Esophagus muscularis mucosa (tissue), 4 donors: ENCODE measurements at regions not wholly inside any gene's neighbourhood (a gene's known extent, or its start where the extent isn't known, plus 50 kb on each side); places are given as distances from the start of the nearest gene placed in this dataset.
A peak's percentile ranks its signal among the peaks of the same experiment; 100 is the strongest.
"Not testable (repeated sequence)": the region's sequence is repeated elsewhere in the genome, so short reads cannot be mapped to it uniquely, and the experiment has no call there.

Experiments
- DNase-seq: peaks from one replicate; pipeline ENCODE4 v3.0.0-alpha.2; 2017; ENCODE audit errors: extremely low spot score
- H3K27ac ChIP-seq, 4 donors: fragments of 200-600 bp; sonication (generic); replicated peaks in 1 of 4; 1 replicate in 3 of 4; 2 replicates in 1 of 4; pipeline ENCODE4 v1.5.1; 2016 to 2019; ENCODE audit warnings: mild to moderate bottlenecking in 1 of 4
- H3K27me3 ChIP-seq, 4 donors: fragments of 200-600 bp; sonication (generic); one replicate each; pipeline versions ENCODE4 v1.5.1 to v1.6.0; 2016 to 2019
- H3K36me3 ChIP-seq, 4 donors: fragments of 200-600 bp; sonication (generic); one replicate each; pipeline ENCODE4 v1.5.1; 2016 to 2019
- H3K4me1 ChIP-seq, 4 donors: fragments of 200-600 bp; sonication (generic); one replicate each; pipeline ENCODE4 v1.5.1; 2016 to 2019
- H3K4me3 ChIP-seq, 4 donors: fragments of 200-600 bp; sonication (generic); 1 replicate in 2 of 4; 2 replicates in 2 of 4; pipeline ENCODE4 v1.5.1; 2016 to 2019; ENCODE audit warnings: mild to moderate bottlenecking in 4 of 4, moderate library complexity in 1 of 4
- H3K9me3 ChIP-seq, 4 donors: fragments of 200-600 bp; sonication (generic); 1 replicate in 3 of 4; 2 replicates in 1 of 4; pipeline ENCODE4 v1.5.1; 2016 to 2019
- CTCF ChIP-seq, 3 experiments: fragments of 200-600 bp in 2 of 3; fragments of 450-650 bp in 1 of 3; sonication (generic) in 2 of 3; IDR thresholded peaks; one replicate each; pipeline ENCODE4 v1.5.1; 2017 to 2019; ENCODE audit warnings: antibody characterized with exemption in 3 of 3, mild to moderate bottlenecking in 2 of 3, moderate library complexity in 1 of 3
- EP300 ChIP-seq: sonication (generic); formaldehyde crosslinking; IDR thresholded peaks from one replicate; pipeline ENCODE4 v1.6.1; 2017; ENCODE audit warnings: antibody characterized with exemption
- POLR2A ChIP-seq: fragments of 450-650 bp; IDR thresholded peaks from one replicate; pipeline ENCODE4 v1.6.1; 2017; ENCODE audit warnings: antibody characterized with exemption, moderate library complexity, mild to moderate bottlenecking, low read depth
- POLR2AphosphoS5 ChIP-seq, 2 donors: sonication (generic); formaldehyde crosslinking; IDR thresholded peaks; one replicate each; pipeline ENCODE4 v1.6.1; 2017; ENCODE audit warnings: antibody characterized with exemption in 2 of 2
- WGBS: methylation state at CpG from one replicate; pipeline ENCODE4 v1.1.5; 2018; 5-methylcytosine and 5-hydroxymethylcytosine counted together
- intact Hi-C: fragments of 100-400 bp; cut with DNase I; formaldehyde crosslinking; loops from one replicate; pipeline ENCODE4 v1.15.1; 2023

- H3K27me3 ChIP-seq, H3K9me3 ChIP-seq, H3K27ac ChIP-seq, intact Hi-C loops, H3K4me3 ChIP-seq, H3K4me1 ChIP-seq, H3K36me3 ChIP-seq: not testable (repeated sequence)
- DNase-seq = peak; percentile 92
- WGBS = 42% methylated on average over 5 of the region's 5 CpGs
Measured at GRCh38 chr21:10270211-10270610, 251.2 kb upstream of the TPTE start.

- H3K36me3 ChIP-seq, H3K4me1 ChIP-seq, H3K27ac ChIP-seq, H3K27me3 ChIP-seq, DNase-seq, H3K4me3 ChIP-seq, intact Hi-C loops, H3K9me3 ChIP-seq: not testable (repeated sequence)
- WGBS = 67% methylated on average over 4 of the region's 4 CpGs
Measured at GRCh38 chr21:10271666-10272207, 249.6 kb upstream of the TPTE start.

GRCh38 chr21:10272216-10272615, 249.2 kb upstream of the TPTE start:
- TF ChIP-seq CTCF (IDR thresholded peaks at IDR 0.05) (no peak), POLR2A (no peak), POLR2AphosphoS5 (IDR thresholded peaks at IDR 0.05) (no peak), EP300 (no peak)

GRCh38 chr21:10273196-10273595, 248.2 kb upstream of the TPTE start:
- no peaks in the 10 kb centered on the region for H3K36me3 ChIP-seq
- intact Hi-C loops = no loop called here

More at GRCh38 chr21:10272216-10272615, 249.2 kb upstream of the TPTE start:
- Histone ChIP-seq H3K9me3 (no peaks in the 10 kb centered on the region), H3K27ac (no peak overlapping the region), H3K36me3 (no peaks in the 10 kb centered on the region), H3K27me3 (no peaks in the 10 kb centered on the region), H3K4me3 (no peak overlapping the region), H3K4me1 (no peaks in the 10 kb centered on the region)
- intact Hi-C loops = no loop called here
- 58% methylated on average over 5 of the region's 5 CpGs for WGBS
- DNase-seq = peak; percentile 99

GRCh38 chr21:10273794-10274338, 247.5 kb upstream of the TPTE start:
- DNase-seq, H3K4me1 ChIP-seq, intact Hi-C loops, H3K4me3 ChIP-seq, H3K9me3 ChIP-seq, H3K27me3 ChIP-seq, H3K27ac ChIP-seq, H3K36me3 ChIP-seq: not testable (repeated sequence)
- WGBS = 61% methylated on average over 3 of the region's 3 CpGs

More at GRCh38 chr21:10273196-10273595, 248.2 kb upstream of the TPTE start:
- WGBS = 75% methylated on average over 1 of the region's 2 CpGs
- DNase-seq = no peak
- Histone ChIP-seq H3K27me3 (no peaks in the 10 kb centered on the region), H3K27ac (no peak overlapping the region), H3K9me3 (no peaks in the 10 kb centered on the region), H3K4me3 (no peak overlapping the region), H3K4me1 (no peaks in the 10 kb centered on the region)
- no peak for TF ChIP-seq POLR2AphosphoS5 (IDR thresholded peaks at IDR 0.05)
- TF ChIP-seq POLR2A = no peak
- TF ChIP-seq CTCF (IDR thresholded peaks at IDR 0.05) = no peak
- no peak for TF ChIP-seq EP300
